ENCODE measurements at regions not wholly inside any gene's neighbourhood (a gene's known extent, or its start where the extent isn't known, plus 50 kb on each side); places are given as distances from the start of the nearest gene placed in this dataset.

GRCh38 chrX:6729626-6730025, 194.7 kb upstream of the VCX3A start:
- no peak overlapping the region for H3K4me3 ChIP-seq (replicated peaks; ENCODE audit: insufficient read depth, low read length)
- TF ChIP-seq GABPA (IDR thresholded peaks at IDR 0.05; ENCODE audit: low read depth) (no peak), SPI1 (IDR thresholded peaks at IDR 0.05; ENCODE audit: borderline replicate concordance, low read depth) (no peak), POLR2AphosphoS5 (IDR thresholded peaks at IDR 0.05; ENCODE audit: low read depth) (no peak), REST (IDR thresholded peaks at IDR 0.05; ENCODE audit: insufficient replicate concordance, low read depth) (no peak)
- TF ChIP-seq, protein P1, sequence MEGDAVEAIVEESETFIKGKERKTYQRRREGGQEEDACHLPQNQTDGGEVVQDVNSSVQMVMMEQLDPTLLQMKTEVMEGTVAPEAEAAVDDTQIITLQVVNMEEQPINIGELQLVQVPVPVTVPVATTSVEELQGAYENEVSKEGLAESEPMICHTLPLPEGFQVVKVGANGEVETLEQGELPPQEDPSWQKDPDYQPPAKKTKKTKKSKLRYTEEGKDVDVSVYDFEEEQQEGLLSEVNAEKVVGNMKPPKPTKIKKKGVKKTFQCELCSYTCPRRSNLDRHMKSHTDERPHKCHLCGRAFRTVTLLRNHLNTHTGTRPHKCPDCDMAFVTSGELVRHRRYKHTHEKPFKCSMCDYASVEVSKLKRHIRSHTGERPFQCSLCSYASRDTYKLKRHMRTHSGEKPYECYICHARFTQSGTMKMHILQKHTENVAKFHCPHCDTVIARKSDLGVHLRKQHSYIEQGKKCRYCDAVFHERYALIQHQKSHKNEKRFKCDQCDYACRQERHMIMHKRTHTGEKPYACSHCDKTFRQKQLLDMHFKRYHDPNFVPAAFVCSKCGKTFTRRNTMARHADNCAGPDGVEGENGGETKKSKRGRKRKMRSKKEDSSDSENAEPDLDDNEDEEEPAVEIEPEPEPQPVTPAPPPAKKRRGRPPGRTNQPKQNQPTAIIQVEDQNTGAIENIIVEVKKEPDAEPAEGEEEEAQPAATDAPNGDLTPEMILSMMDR (IDR thresholded peaks at IDR 0.05; ENCODE audit: insufficient read depth, low read length), result no peak
- no peak overlapping the region for H3K27ac ChIP-seq (replicated peaks)
- no peaks in the 10 kb centered on the region for H3K27me3 ChIP-seq (ENCODE audit: insufficient read depth, poor library complexity, severe bottlenecking)
- no peak for DNase-seq (ENCODE audit: low read depth in 1 of 2, low spot score in 1 of 2)

- no peak for TF ChIP-seq POLR2AphosphoS5 (IDR thresholded peaks at IDR 0.05; ENCODE audit: low read depth)
- TF ChIP-seq GABPA (IDR thresholded peaks at IDR 0.05; ENCODE audit: low read depth), result no peak
- TF ChIP-seq SPI1 (IDR thresholded peaks at IDR 0.05; ENCODE audit: borderline replicate concordance, low read depth), result no peak
- TF ChIP-seq, protein P1 (IDR thresholded peaks at IDR 0.05; ENCODE audit: insufficient read depth, low read length), result no peak
- no peak for TF ChIP-seq REST (IDR thresholded peaks at IDR 0.05; ENCODE audit: insufficient replicate concordance, low read depth)
- no peak overlapping the region for H3K27ac ChIP-seq (replicated peaks)
- H3K4me3 ChIP-seq (replicated peaks; ENCODE audit: insufficient read depth, low read length), result no peak overlapping the region
- DNase-seq (ENCODE audit: low read depth in 1 of 2, low spot score in 1 of 2), result no peak
- no peaks in the 10 kb centered on the region for H3K27me3 ChIP-seq (ENCODE audit: insufficient read depth, poor library complexity, severe bottlenecking)
These were observed 183.8 kb upstream of the VCX3A start for GRCh38 chrX:6718766-6719165.

- Histone ChIP-seq H3K27me3 (ENCODE audit: insufficient read depth, poor library complexity, severe bottlenecking) (no peaks in the 10 kb centered on the region), H3K27ac (replicated peaks) (no peak overlapping the region), H3K4me3 (replicated peaks; ENCODE audit: insufficient read depth, low read length) (no peak overlapping the region)
- TF ChIP-seq, protein P1 (IDR thresholded peaks at IDR 0.05; ENCODE audit: insufficient read depth, low read length), result no peak
- TF ChIP-seq REST (IDR thresholded peaks at IDR 0.05; ENCODE audit: insufficient replicate concordance, low read depth), result no peak
- no peak for TF ChIP-seq SPI1 (IDR thresholded peaks at IDR 0.05; ENCODE audit: borderline replicate concordance, low read depth)
- no peak for TF ChIP-seq GABPA (IDR thresholded peaks at IDR 0.05; ENCODE audit: low read depth)
- no peak for TF ChIP-seq POLR2AphosphoS5 (IDR thresholded peaks at IDR 0.05; ENCODE audit: low read depth)
- no peak for DNase-seq (ENCODE audit: low read depth in 1 of 2, low spot score in 1 of 2)
These were observed 173.9 kb upstream of the VCX3A start for GRCh38 chrX:6708676-6709380.
